Large intestine (tissue), 3 donors: ENCODE measurements at regions not wholly inside any gene's neighbourhood (a gene's known extent, or its start where the extent isn't known, plus 50 kb on each side); places are given as distances from the start of the nearest gene placed in this dataset.
"Not testable (repeated sequence)": the region's sequence is repeated elsewhere in the genome, so short reads cannot be mapped to it uniquely, and the experiment has no call there.

Source experiments
- DNase-seq, 2 donors: peaks; one replicate each; pipeline versions ENCODE4 v3.0.0 to v3.0.0-alpha.2; 2013
- H3K27ac ChIP-seq: one replicate; pipeline ENCODE4 v1.5.1; 2013; ENCODE audit warnings: low read length
- H3K27me3 ChIP-seq: 2 replicates; pipeline ENCODE4 v1.6.1; 2013; ENCODE audit warnings: low read length; ENCODE audit not compliant: control insufficient read depth, insufficient read depth
- H3K36me3 ChIP-seq: 2 replicates; pipeline ENCODE4 v1.6.1; 2013; ENCODE audit warnings: low read length; ENCODE audit not compliant: control insufficient read depth, insufficient read depth
- H3K4me1 ChIP-seq: one replicate; pipeline ENCODE4 v1.6.1; 2013; ENCODE audit warnings: low read length; ENCODE audit not compliant: control insufficient read depth, insufficient read depth
- H3K4me3 ChIP-seq: one replicate; pipeline ENCODE4 v1.5.1; 2013; ENCODE audit warnings: low read length
- H3K9me3 ChIP-seq: one replicate; pipeline ENCODE4 v1.6.1; 2013; ENCODE audit warnings: mild to moderate bottlenecking, low read depth, low read length, moderate library complexity; ENCODE audit not compliant: control insufficient read depth
- WGBS: methylation state at CpG from one replicate; pipeline ENCODE4 v1.1.5; 2013; ENCODE audit warnings: low lambda C conversion rate; ENCODE audit not compliant: insufficient coverage; 5-methylcytosine and 5-hydroxymethylcytosine counted together

DNA sequence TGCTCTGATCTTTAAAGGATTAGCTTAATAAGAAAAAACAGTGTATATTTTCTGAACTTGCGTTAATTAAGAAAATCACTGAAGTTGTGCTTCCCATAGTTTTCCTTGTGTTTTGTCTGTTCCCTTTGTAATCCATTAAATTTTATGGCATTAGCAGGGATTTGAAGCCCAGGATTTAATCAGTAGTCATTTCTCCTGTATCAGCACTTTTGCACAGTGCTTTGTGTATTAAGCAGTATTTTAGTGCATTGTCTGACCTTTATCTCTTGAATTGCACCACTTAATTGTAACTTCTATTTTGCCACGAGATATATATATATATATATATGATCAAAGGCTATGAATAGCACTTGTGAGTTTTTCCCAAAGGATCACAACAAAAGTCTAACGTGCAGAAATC lies 133.7 kb downstream of the S1PR1 start:
- H3K4me3 ChIP-seq: no peak overlapping the region
- DNase-seq: no peak
- no peaks in the 10 kb centered on the region for H3K9me3 ChIP-seq
- H3K4me1 ChIP-seq: no peaks in the 10 kb centered on the region
- no peaks in the 10 kb centered on the region for H3K36me3 ChIP-seq
- H3K27ac ChIP-seq: no peak overlapping the region
- WGBS: 100% methylated on average over 1 of the region's 3 CpGs
- H3K27me3 ChIP-seq: no peaks in the 10 kb centered on the region

DNA sequence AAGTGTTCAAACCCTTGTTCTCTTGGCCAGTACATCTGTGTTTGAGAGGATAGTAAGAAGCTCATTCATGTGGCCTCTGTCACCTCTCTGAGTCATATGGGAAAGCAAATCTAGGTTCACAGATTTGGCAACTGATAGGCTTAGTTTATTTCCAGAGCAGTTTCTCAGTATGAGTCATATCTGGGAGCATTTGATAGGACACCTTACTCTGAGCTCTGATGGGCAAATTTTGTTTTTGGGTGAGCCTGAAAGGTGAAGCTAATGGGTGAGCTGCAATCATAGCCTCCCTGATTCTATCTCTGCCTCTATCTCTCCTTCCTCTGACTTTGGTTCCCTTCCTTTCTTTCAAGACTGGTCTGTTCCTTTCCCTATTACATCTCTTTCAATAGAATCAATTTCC lies 134.4 kb downstream of the S1PR1 start:
- H3K4me1 ChIP-seq: no peaks in the 10 kb centered on the region
- no peak overlapping the region for H3K27ac ChIP-seq
- DNase-seq: no peak
- H3K9me3 ChIP-seq: no peaks in the 10 kb centered on the region
- H3K27me3 ChIP-seq: no peaks in the 10 kb centered on the region
- H3K36me3 ChIP-seq: no peaks in the 10 kb centered on the region
- H3K4me3 ChIP-seq: no peak overlapping the region

DNA sequence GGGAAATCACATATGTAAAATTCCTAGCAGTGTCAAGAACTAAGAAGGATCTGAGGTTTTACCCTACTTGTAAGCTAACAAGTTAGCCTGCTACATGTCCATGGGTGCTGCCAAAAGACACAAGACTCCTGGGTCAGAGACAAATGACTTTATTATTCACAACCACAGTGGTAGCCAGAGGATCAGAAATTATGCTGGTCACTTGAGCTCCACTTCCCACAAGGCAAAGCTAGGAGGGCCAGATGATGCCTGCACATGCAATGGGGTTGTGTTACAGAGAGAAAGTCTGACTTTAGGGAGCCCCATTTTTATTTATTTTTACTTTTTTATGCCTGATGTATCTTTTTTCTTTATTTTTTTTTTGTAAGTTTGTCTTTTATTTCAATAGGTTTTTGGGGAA lies 136.8 kb downstream of the S1PR1 start:
- Histone ChIP-seq H3K4me1 (no peaks in the 10 kb centered on the region), H3K9me3 (no peaks in the 10 kb centered on the region), H3K36me3 (no peaks in the 10 kb centered on the region), H3K27me3 (no peaks in the 10 kb centered on the region), H3K27ac (no peak overlapping the region), H3K4me3 (no peak overlapping the region)
- no peak for DNase-seq

DNA sequence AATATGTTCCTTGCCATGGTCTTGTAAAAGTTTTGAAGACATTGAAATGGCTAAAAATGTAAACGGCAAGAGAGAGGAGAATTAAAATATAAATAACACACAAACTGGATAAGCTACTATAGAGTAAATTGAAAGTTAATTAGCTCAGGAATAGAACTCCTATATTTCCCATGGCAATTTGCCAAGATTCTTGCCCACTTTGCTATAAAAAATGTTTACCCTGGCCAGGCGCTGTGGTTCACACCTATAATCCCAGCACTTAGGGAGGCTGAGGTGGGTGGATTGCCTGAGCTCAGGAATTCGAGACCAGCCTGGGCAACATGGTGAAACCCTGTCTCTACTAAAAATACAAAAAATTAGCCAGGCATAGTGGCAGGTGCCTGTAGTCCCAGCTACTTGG lies 138.6 kb downstream of the S1PR1 start:
- not testable (repeated sequence) for H3K27me3 ChIP-seq, H3K36me3 ChIP-seq, H3K4me3 ChIP-seq, H3K27ac ChIP-seq, DNase-seq, H3K9me3 ChIP-seq, H3K4me1 ChIP-seq
- WGBS: 86% methylated on average over 1 of the region's 3 CpGs

DNA sequence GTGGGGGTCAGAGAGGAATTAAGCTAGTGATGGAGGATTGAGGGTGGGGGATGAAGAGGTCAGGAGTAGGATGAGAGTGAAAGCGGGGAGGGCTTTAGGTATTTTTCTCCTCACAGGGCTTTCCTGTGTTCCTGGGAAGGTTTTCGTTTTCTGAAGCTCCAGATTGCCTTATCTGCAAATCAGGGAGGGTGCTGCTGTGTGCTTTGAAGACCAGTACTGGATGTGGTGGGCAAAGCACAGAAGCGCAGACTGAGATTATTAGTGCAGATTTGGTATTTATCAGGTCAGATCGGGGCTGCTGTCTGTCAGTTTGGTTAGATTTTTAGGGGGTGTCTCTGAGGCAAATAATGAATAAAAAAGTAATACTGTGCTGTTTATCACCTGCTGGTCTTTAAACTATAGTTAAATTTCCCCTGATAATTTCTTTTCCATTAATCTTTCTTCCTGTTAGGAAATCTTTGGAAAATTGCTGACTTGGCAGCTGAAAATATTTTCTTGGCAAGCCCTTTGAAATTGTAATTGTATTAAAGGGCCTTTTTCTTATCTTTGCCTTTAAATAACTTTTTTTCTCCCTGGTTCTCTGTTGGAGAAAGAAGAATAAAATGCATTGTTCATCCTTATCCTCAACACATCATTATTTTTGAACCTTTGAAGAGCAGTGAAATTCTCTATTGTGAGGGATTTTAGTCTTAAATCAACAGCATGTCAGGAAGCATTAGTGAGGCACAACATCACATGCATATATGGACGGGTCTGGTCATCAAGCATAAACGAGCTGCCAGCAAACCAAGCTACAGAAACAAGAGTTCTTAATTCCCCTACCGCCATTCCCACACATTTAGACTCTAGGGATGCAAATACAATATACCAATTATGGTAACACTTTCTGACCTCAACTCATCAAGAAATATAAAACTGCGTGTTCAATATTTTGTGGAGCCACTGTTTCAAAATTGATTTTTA lies 139.6 kb downstream of the S1PR1 start:
- Histone ChIP-seq H3K4me1 (no peaks in the 10 kb centered on the region), H3K27ac (no peak overlapping the region), H3K4me3 (no peak overlapping the region), H3K27me3 (no peaks in the 10 kb centered on the region), H3K9me3 (no peaks in the 10 kb centered on the region), H3K36me3 (no peaks in the 10 kb centered on the region)
- DNase-seq: no peak
- WGBS: no CpG with 5 or more reads among the region's 8 CpGs

DNA sequence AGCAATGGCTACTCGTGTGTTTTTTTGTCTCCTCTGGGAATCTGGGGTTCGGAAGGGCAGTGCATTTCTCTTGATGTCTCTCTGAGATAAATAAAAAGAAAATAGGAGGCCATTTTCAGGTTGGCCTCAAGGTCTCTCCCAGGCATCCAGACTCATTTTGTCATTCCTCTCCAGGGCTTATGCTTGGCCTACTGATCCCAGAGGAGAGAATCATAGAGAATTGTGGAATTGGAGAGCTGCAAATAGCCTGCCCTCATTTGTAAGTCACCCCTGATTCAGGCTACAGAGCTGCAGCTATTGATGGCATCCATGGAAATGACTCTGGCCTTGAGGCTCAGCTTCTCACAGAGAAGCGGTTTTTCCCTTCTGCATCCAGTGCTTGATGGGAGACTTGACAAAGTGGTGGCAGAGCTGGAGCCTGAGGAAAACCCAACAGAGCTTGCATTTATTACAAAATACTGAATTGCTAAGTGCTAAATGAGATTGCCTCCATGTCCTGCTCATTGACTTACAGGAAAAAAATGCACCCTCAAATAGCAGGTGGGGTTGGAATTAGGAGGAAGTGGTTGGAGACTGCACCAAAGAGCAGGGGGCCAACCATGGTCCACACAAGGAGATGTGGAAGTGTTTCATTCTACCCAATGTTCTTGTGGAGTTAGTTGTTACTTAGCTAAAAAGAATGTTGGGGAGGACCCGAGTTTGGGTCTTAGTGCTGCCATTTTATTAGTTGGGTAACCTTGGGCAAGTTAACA lies 140.4 kb downstream of the S1PR1 start:
- Histone ChIP-seq H3K27ac (no peak overlapping the region), H3K4me1 (no peaks in the 10 kb centered on the region), H3K27me3 (no peaks in the 10 kb centered on the region), H3K36me3 (no peaks in the 10 kb centered on the region), H3K9me3 (no peaks in the 10 kb centered on the region), H3K4me3 (no peak overlapping the region)
- DNase-seq: no peak
- 94% methylated on average over 2 of the region's 4 CpGs for WGBS

DNA sequence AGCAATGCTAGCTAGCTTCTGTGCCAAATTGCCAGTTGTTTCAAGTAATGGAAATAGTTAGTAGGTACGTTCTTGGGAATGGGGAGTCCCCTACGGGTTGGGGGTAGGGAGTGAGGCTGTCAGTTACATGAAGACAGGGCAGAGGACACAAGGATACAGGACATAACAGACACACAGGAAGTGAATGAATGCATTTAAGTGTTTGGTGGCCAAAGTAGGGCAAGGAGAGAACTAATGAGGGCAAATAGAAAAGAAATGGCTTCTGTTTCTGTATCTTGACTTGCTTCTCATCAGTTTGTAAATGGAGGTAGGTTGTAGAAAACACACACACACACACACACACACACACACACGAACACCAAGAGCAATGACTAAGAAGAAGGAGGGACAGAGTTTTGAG lies 142.2 kb downstream of the S1PR1 start:
- H3K4me1 ChIP-seq: no peaks in the 10 kb centered on the region
- H3K27ac ChIP-seq: no peak overlapping the region
- no peaks in the 10 kb centered on the region for H3K27me3 ChIP-seq
- H3K9me3 ChIP-seq: no peaks in the 10 kb centered on the region
- WGBS: no CpG with 5 or more reads among the region's 3 CpGs
- DNase-seq: no peak
- no peaks in the 10 kb centered on the region for H3K36me3 ChIP-seq
- H3K4me3 ChIP-seq: no peak overlapping the region

DNA sequence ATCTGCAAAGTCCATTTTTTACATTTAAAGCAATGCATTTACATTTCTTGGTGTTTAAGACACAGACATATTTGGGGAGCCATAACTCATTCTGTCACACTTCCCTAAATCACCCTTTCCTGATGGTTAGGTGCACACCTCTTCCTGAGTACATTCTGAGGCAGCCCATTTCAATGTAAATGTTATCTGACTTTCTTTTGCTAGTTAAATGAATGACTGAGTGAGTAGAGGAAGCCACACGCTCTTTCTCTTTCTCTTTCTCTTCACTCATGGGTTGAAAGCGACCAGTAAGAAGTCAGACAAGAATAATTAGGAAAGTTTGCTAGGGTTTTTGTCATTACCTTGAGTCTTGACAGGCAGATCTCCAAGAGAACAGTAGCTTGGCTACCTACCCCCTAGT lies 143.1 kb downstream of the S1PR1 start:
- no CpG with 5 or more reads among the region's 2 CpGs for WGBS

DNA sequence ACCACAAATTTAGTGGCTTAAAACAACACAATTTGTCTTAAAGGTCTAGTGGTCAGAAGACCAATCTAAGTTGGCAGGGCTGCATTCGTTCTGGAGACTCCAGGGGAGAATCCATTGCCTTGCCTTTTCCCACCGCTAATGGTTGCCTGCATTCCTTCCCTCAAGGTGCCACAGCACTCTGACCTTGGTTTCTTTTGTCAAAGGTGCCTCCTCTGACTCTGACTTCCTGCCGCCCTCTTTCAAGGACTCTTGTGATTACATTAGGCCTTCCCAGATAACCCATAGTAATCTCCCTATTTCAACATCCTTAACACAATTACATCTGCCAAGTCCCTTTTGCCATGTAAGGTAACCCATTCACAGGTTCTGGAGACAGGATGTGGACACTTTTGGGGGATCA lies 145.3 kb downstream of the S1PR1 start:
- H3K9me3 ChIP-seq: no peaks in the 10 kb centered on the region
- no peak overlapping the region for H3K27ac ChIP-seq
- H3K27me3 ChIP-seq: no peaks in the 10 kb centered on the region
- no peak overlapping the region for H3K4me3 ChIP-seq
- no peaks in the 10 kb centered on the region for H3K4me1 ChIP-seq
- DNase-seq: no peak
- H3K36me3 ChIP-seq: no peaks in the 10 kb centered on the region
- WGBS: 57% methylated on average over 1 of the region's 3 CpGs

More for the DNA sequence above, 143.1 kb downstream of the S1PR1 start:
- no peak for DNase-seq
- no peak overlapping the region for H3K27ac ChIP-seq
- no peaks in the 10 kb centered on the region for H3K9me3 ChIP-seq
- no peaks in the 10 kb centered on the region for H3K36me3 ChIP-seq
- H3K27me3 ChIP-seq: no peaks in the 10 kb centered on the region
- no peaks in the 10 kb centered on the region for H3K4me1 ChIP-seq
- H3K4me3 ChIP-seq: no peak overlapping the region

DNA sequence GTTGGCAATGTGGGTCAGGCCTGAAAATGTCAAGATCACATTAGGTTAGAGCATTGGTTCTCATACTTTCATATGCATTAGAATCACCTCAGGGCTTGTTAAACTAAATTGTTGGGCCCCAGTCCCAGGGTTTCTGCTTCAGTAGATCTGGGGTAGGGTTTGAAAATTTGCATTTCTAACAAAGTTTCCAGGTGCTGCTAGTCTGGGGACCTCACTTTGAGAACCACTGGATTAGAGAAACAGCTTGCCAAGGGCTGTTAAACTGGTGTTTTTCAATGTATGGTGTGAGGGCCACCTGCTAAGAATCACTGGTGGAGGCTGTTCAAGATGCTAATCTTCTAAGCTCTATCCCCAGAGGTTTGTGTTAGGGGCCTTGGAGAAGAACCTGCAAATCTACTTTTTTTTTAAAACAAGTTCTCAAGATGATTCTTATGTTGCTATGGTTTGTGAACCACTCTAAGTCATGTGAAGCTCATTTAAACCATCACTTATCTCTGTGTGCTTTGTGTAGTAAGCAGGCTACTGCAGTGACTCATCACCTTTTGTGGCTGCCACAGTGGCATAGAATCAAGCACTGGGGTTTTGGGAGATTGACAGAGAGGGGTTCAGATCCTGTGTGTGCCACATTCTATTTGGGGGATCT lies 152.2 kb downstream of the S1PR1 start:
- no peak overlapping the region for H3K27ac ChIP-seq
- no peaks in the 10 kb centered on the region for H3K9me3 ChIP-seq
- H3K36me3 ChIP-seq: no peaks in the 10 kb centered on the region
- DNase-seq: no peak
- no peaks in the 10 kb centered on the region for H3K27me3 ChIP-seq
- no peaks in the 10 kb centered on the region for H3K4me1 ChIP-seq
- no peak overlapping the region for H3K4me3 ChIP-seq
